ENCODE measurements at regions not wholly inside any gene's neighbourhood (a gene's known extent, or its start where the extent isn't known, plus 50 kb on each side); places are given as distances from the start of the nearest gene placed in this dataset.

DNA sequence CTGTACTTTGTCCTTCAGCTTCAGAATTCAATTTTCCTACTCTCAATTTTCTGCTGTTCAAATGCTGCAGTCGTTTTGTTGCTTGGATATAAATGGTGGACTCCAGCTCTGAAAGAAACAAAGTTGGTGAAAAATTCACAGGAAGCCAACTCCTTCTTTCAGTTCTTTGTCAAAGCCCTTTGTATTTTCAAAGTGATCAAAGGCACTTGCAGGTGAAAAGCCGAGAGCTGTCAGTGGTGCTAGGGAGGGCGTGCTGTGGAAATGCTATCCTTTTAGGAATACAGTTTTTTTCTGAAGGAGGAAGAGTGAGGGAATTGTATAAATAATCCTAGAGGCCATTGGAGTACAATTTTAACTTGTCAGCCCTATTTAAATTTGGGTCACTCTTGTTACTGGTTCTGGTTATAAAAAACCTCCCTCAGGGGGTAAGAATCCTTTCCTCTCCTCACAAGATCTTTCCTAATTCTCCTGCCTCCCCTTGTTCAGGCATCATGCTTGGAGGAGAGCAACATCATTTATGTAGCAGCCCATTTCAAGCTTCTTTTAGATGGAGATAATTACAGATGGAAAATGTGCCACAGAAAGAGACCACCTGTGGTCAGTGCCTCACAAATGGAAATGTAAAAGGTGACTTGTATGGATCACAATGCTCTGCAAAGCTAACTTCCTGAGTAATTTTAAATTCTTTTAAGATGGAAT lies 62.5 kb upstream of the GHR start:
- RAD21 ChIA-PET (ENCODE audit: low non-redundant PET in 1 of 2, low total read pairs in 2 of 2, uncharacterized antibody in 2 of 2, unreplicated experiment in 2 of 2): no interaction called here
- H3K4me2 ChIP-seq (ENCODE audit: low read length): no peak overlapping the region
- H3K36me3 ChIP-seq (ENCODE audit: control insufficient read depth in 1 of 2, insufficient read depth in 2 of 2, low read length in 2 of 2): no peaks in the 10 kb centered on the region
- ATAC-seq (no peak), DNase-seq (ENCODE audit: low read depth, low spot score) (no peak)
- TF ChIP-seq CBX3 (IDR thresholded peaks at IDR 0.05; ENCODE audit: low read depth): no peak
- TF ChIP-seq EZH2 (IDR thresholded peaks at IDR 0.05): no peak
- TF ChIP-seq EGR1 (IDR thresholded peaks at IDR 0.05; ENCODE audit: low read depth): no peak
- TF ChIP-seq EZH2phosphoT487 (IDR thresholded peaks at IDR 0.05; ENCODE audit: borderline replicate concordance): no peak
- intact Hi-C loops (cut with micrococcal nuclease): no loop called here
- no peak overlapping the region for H3K9ac ChIP-seq (ENCODE audit: low read length)
- CTCF ChIA-PET: no interaction called here
- H3K4me3 ChIP-seq (replicated peaks in 1 of 2; ENCODE audit: low read depth in 1 of 2, low read length in 2 of 2): no peak overlapping the region
- no peak overlapping the region for H2AFZ ChIP-seq (ENCODE audit: low read depth, low read length, poor library complexity, severe bottlenecking)
- POLR2A ChIA-PET: no interaction called here
- no peak overlapping the region for H3K27ac ChIP-seq (ENCODE audit: low read depth, low read length)
- H3K9me3 ChIP-seq (ENCODE audit: control insufficient read depth in 1 of 2, insufficient read depth in 1 of 2, low read depth in 1 of 2, low read length in 2 of 2): no peaks in the 10 kb centered on the region
- H4K20me1 ChIP-seq (ENCODE audit: insufficient read depth): no peaks in the 10 kb centered on the region
- no peaks in the 10 kb centered on the region for H3K9me2 ChIP-seq (ENCODE audit: insufficient read depth)
- H3K4me1 ChIP-seq (ENCODE audit: control insufficient read depth in 1 of 2, insufficient read depth in 2 of 2, low read length in 2 of 2): no peaks in the 10 kb centered on the region
- H3K27me3 ChIP-seq (ENCODE audit: insufficient read depth, low read length): no peaks in the 10 kb centered on the region
- no TSS peak for BruUV-seq (replicated peaks)
- no peaks in the 10 kb centered on the region for H3K79me2 ChIP-seq (ENCODE audit: insufficient read depth, low read length)

DNA sequence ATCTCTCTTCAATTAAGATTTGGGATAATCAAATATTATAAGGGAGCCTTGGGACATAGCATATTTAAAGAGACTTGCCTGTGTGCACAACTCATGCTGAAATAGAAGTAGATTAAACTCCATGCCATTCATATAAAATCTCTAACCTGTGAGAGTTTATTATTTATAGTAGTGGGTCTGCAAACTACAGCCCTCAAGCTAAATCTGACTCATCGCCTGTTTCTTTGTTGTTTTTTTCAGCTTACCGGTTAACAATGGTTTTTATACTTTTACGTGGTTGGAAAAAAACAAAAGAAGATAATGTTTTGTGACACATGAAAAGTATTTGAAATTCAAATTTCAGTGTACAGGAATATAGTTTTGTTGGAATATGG lies 61.9 kb upstream of the GHR start:
- H3K4me3 ChIP-seq (replicated peaks in 1 of 2; ENCODE audit: low read depth in 1 of 2, low read length in 2 of 2): no peak overlapping the region
- H3K4me2 ChIP-seq (ENCODE audit: low read length): no peak overlapping the region
- no peak overlapping the region for H2AFZ ChIP-seq (ENCODE audit: low read depth, low read length, poor library complexity, severe bottlenecking)
- ATAC-seq: no peak
- H3K79me2 ChIP-seq (ENCODE audit: insufficient read depth, low read length): no peaks in the 10 kb centered on the region
- no peaks in the 10 kb centered on the region for H3K36me3 ChIP-seq (ENCODE audit: control insufficient read depth in 1 of 2, insufficient read depth in 2 of 2, low read length in 2 of 2)
- no peak overlapping the region for H3K27ac ChIP-seq (ENCODE audit: low read depth, low read length)
- BruUV-seq (replicated peaks): no TSS peak
- H3K9me3 ChIP-seq (ENCODE audit: control insufficient read depth in 1 of 2, insufficient read depth in 1 of 2, low read depth in 1 of 2, low read length in 2 of 2): no peaks in the 10 kb centered on the region
- no peaks in the 10 kb centered on the region for H3K27me3 ChIP-seq (ENCODE audit: insufficient read depth, low read length)
- H3K9ac ChIP-seq (ENCODE audit: low read length): no peak overlapping the region
- ChIA-PET CTCF (no interaction called here), RAD21 (ENCODE audit: low non-redundant PET in 1 of 2, low total read pairs in 2 of 2, uncharacterized antibody in 2 of 2, unreplicated experiment in 2 of 2) (no interaction called here), POLR2A (no interaction called here)
- no peaks in the 10 kb centered on the region for H3K9me2 ChIP-seq (ENCODE audit: insufficient read depth)
- no peak for DNase-seq (ENCODE audit: low read depth, low spot score)
- intact Hi-C loops (cut with micrococcal nuclease): no loop called here
- TF ChIP-seq SP1 (IDR thresholded peaks at IDR 0.05; ENCODE audit: low read depth) (no peak), ELF1 (IDR thresholded peaks at IDR 0.05; ENCODE audit: borderline replicate concordance, low read depth) (no peak), TCF7L2 (IDR thresholded peaks at IDR 0.05; ENCODE audit: borderline replicate concordance, extremely low read depth, insufficient read depth, insufficient read length) (no peak)
- no peaks in the 10 kb centered on the region for H3K4me1 ChIP-seq (ENCODE audit: control insufficient read depth in 1 of 2, insufficient read depth in 2 of 2, low read length in 2 of 2)
- H4K20me1 ChIP-seq (ENCODE audit: insufficient read depth): no peaks in the 10 kb centered on the region
